ENCODE measurements at regions not wholly inside any gene's neighbourhood (a gene's known extent, or its start where the extent isn't known, plus 50 kb on each side); places are given as distances from the start of the nearest gene placed in this dataset.

DNA sequence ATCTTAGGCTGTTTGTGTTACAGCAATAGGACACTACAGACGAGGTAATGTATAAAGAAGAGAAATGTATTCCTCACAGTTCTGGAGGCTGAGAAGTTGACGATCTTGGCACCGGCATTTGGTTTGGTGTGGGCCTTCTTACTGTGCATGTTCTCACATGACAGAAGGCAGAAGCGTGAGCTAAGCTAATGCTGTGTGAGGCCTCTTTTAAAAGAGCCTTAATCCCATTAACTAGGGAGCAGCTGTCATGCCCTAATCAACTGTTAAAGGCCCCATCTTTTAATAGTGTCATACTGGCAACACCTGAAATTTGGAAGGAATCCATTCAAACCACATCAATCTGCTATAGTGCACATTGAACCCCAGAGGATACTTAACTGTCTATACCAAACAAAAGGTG, 992.9 kb downstream of the GALC start:
- no peaks in the 10 kb centered on the region for H4K20me1 ChIP-seq
- H3K36me3 ChIP-seq: no peaks in the 10 kb centered on the region
- H3K9me3 ChIP-seq (replicated peaks in 1 of 11): no peaks in the 10 kb centered on the region
- H3K4me2 ChIP-seq: no peak overlapping the region
- no peaks in the 10 kb centered on the region for H3K4me1 ChIP-seq
- H3K27me3 ChIP-seq: no peaks in the 10 kb centered on the region
- no peak overlapping the region for H3K27ac ChIP-seq
- H3K4me3 ChIP-seq: no peak overlapping the region
- no peak for TF ChIP-seq Cebpa-rat (IDR thresholded peaks at IDR 0.05)
- H3K9ac ChIP-seq: no peak overlapping the region

DNA sequence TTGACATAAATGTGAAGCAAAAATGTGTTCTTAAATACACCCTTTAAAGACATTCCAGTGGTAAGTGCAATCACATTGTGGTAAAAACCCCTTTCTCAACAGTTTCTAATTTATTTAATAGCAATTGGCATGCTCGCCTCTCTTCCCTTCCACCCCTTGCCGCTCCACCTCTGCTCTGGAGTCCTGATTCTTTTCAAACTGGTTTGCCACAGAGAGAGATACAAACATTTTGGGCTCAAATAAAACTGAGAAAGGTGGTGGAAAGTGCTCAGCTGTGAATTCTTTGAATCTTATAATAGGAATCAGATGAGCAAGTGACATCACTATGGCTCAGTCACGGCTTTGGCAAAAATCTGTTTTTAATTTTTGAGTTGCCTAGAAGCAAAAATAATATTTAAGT, 993.9 kb downstream of the GALC start:
- Histone ChIP-seq H3K4me1 (no peaks in the 10 kb centered on the region), H3K27ac (no peak overlapping the region), H4K20me1 (no peaks in the 10 kb centered on the region), H3K36me3 (no peaks in the 10 kb centered on the region), H3K9me3 (replicated peaks in 1 of 11) (no peaks in the 10 kb centered on the region), H3K9ac (no peak overlapping the region), H3K4me2 (no peak overlapping the region), H3K4me3 (no peak overlapping the region), H3K27me3 (no peaks in the 10 kb centered on the region)
- no peak for TF ChIP-seq Cebpa-rat (IDR thresholded peaks at IDR 0.05)

DNA sequence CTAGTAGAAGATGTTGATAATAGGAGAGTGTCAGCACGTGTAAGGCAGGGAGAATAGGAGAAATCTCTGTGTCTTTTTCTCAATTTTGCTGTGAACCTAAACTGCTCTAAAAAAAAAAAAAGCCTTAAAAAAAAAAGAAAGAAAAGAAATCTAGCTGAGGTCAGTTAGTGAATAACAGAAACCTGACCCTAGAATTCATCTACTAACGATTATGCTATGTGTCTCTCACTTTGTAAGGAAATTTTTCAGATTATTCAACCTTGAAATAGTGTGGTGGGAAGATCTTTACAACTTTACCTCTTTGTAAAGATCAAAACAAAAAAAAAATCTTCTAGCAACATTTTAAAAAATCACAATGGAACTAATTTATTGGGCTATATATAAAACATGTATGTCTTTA, 995.7 kb downstream of the GALC start:
- Histone ChIP-seq H3K4me2 (no peak overlapping the region), H3K9ac (no peak overlapping the region), H3K36me3 (no peaks in the 10 kb centered on the region), H3K27ac (no peak overlapping the region), H3K4me3 (no peak overlapping the region), H3K27me3 (no peaks in the 10 kb centered on the region), H4K20me1 (no peaks in the 10 kb centered on the region), H3K4me1 (no peaks in the 10 kb centered on the region), H3K9me3 (replicated peaks in 1 of 11) (no peaks in the 10 kb centered on the region)
- no peak for TF ChIP-seq Cebpa-rat (IDR thresholded peaks at IDR 0.05)

DNA sequence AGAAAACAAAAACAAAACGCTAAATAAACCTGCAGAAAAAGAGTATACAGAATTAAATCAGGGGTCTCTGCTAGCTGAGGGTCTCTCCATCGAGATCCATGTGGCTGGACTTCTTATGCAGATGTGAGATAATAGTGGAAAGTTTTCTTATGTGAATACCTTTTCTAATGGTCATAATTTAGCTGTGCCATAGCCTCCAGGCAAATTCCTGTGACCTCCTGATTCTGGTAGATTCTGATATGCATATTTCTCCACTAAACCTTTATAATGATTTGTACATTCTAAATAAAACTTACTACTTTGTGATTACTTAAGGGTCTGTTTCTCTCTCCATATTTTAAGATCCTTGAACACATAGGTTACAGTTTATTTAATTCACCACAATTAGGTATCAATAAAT, 1002.6 kb downstream of the GALC start:
- no peaks in the 10 kb centered on the region for H3K9me3 ChIP-seq (replicated peaks in 1 of 11)
- no peak overlapping the region for H3K4me3 ChIP-seq
- H3K4me1 ChIP-seq: no peaks in the 10 kb centered on the region
- TF ChIP-seq Cebpa-rat (IDR thresholded peaks at IDR 0.05): no peak
- H3K36me3 ChIP-seq: no peaks in the 10 kb centered on the region
- H3K27ac ChIP-seq: no peak overlapping the region
- no peak overlapping the region for H3K4me2 ChIP-seq
- H3K9ac ChIP-seq: no peak overlapping the region
- H3K27me3 ChIP-seq: no peaks in the 10 kb centered on the region
- H4K20me1 ChIP-seq: no peaks in the 10 kb centered on the region

DNA sequence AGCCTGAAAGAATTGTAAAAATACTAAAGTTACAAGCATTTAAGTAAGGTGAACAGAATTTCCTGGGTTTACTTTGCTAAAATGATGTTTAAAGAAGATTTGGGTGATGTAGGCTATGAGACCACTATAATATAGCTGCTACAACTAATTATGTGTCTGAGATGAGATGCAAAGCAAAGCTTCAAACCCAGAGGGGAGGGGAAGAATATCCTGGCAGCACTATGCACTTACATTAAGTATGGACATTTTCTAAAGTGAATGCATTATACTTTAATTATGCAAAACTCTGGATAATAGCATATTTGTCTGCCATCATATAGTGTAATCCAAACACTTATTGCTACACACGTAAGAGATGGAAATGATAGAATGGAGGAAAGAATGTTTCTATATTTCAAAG, 1003.7 kb downstream of the GALC start:
- Histone ChIP-seq H3K27me3 (no peaks in the 10 kb centered on the region), H3K27ac (no peak overlapping the region)

DNA sequence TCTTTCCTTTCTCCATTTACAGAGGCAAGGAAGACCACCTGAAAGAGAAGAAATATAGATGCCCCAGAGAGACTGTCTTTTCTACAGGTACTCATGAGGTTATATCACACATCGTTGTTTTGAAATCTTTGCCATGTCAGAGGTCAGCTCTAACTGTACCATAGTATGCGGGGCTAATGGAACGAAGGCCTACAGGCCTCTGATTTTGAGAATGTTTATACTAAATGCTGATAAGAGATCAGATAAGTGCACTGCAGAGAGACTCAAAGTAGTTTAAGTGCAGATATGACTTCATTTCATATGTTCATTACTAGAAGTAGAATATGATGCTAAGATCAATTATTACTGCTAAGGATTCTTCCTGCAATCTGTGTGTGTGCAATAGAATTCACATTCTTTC, 1005.0 kb downstream of the GALC start:
- Histone ChIP-seq H3K9me3 (replicated peaks in 1 of 11) (no peaks in the 10 kb centered on the region), H3K4me1 (no peaks in the 10 kb centered on the region)
- TF ChIP-seq Cebpa-rat (IDR thresholded peaks at IDR 0.05): no peak

More for the DNA sequence above, 1003.7 kb downstream of the GALC start:
- no peak overlapping the region for H3K9ac ChIP-seq
- H3K4me3 ChIP-seq: no peak overlapping the region
- no peaks in the 10 kb centered on the region for H3K9me3 ChIP-seq (replicated peaks in 1 of 11)
- H3K36me3 ChIP-seq: no peaks in the 10 kb centered on the region
- no peaks in the 10 kb centered on the region for H4K20me1 ChIP-seq
- TF ChIP-seq Cebpa-rat (IDR thresholded peaks at IDR 0.05): no peak
- H3K4me2 ChIP-seq: no peak overlapping the region
- no peaks in the 10 kb centered on the region for H3K4me1 ChIP-seq

DNA sequence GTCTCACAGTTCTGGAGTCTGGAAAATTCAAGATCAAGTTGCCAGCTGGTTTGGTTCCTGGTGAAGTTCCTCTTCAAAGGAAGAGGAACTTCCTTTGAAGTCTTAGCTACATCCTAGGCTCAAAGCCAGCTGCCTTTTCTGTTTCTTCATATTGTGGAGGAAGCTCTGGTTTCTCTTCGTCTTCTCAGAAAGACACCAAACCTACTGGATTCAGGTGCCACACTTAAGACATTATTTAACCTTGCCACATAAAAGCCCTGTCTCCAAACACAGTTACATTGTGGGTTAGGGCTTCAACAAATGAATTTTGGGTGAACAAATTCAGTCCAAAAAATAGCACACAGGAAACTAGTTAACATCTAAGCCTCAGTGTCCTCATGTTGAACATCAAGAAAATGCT, 1019.8 kb downstream of the GALC start:
- Histone ChIP-seq H3K9ac (no peak overlapping the region), H3K4me3 (no peak overlapping the region), H3K4me2 (no peak overlapping the region), H3K27ac (no peak overlapping the region), H4K20me1 (no peaks in the 10 kb centered on the region), H3K9me3 (replicated peaks in 1 of 11) (peaks cover 20 to 41% (median 30%) of the 10 kb centered on the region in 11 experiments; a peak in 21 of 22 replicates), H3K4me1 (no peaks in the 10 kb centered on the region), H3K27me3 (no peaks in the 10 kb centered on the region), H3K36me3 (no peaks in the 10 kb centered on the region)
- no peak for TF ChIP-seq Cebpa-rat (IDR thresholded peaks at IDR 0.05)

More for the DNA sequence above, 1005.0 kb downstream of the GALC start:
- H3K36me3 ChIP-seq: no peaks in the 10 kb centered on the region
- no peak overlapping the region for H3K4me2 ChIP-seq
- H4K20me1 ChIP-seq: no peaks in the 10 kb centered on the region
- H3K27me3 ChIP-seq: no peaks in the 10 kb centered on the region
- H3K9ac ChIP-seq: no peak overlapping the region
- H3K27ac ChIP-seq: no peak overlapping the region
- H3K4me3 ChIP-seq: no peak overlapping the region

DNA sequence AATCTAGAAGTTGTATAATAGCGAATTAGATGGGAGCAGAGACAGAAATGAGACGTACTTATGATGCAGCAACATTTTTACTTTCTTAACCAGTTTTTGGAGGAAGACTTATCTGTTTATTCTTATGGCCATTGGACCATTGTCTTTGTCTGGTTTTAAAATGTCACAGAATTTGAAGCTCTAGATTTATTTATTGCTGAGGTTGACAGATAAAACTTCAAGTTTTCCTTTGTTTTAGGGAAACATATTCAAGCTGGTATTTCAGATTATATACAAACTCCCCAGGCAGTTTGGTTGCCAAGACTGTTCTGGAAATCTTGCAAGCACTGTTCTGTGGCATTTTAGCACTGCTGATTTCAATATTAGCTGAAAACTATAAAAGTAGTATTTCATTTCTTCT, 1021.7 kb downstream of the GALC start:
- no peaks in the 10 kb centered on the region for H3K36me3 ChIP-seq
- H3K4me1 ChIP-seq: no peaks in the 10 kb centered on the region
- no peak overlapping the region for H3K4me3 ChIP-seq
- H3K27ac ChIP-seq: no peak overlapping the region
- no peaks in the 10 kb centered on the region for H3K27me3 ChIP-seq
- no peak for TF ChIP-seq Cebpa-rat (IDR thresholded peaks at IDR 0.05)
- no peaks in the 10 kb centered on the region for H4K20me1 ChIP-seq
- H3K9me3 ChIP-seq (replicated peaks in 1 of 11): peaks cover 18 to 30% (median 24%) of the 10 kb centered on the region in 11 experiments; a peak in 21 of 22 replicates
- no peak overlapping the region for H3K4me2 ChIP-seq
- H3K9ac ChIP-seq: no peak overlapping the region

DNA sequence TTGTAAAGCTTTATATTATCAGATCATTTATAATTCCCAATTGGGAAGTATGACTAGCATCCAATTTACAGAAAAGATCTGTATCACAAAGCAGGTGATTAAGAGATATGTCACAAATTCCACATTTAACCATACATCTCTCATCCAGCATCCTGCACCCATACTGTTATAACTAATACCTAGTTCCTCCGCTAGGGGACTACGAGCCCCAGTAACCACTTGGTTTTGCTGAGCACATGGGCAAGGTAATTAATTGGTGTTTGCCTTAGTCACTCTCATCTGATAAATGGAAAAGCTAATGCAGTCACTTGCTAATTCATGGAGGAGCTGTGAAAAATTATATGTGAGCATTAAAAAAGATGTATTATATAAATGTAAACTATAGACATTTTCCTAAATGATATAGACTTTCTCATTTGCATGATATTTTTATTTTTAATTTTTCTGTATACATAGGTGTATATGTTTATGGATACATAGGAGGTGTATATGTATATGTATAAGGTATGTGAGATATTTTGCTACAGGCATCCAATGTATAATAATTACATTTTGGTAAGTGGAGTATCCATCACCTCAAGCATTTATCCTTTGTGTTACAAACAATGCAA, 1031.8 kb downstream of the GALC start:
- Histone ChIP-seq H3K9me3 (replicated peaks in 1 of 11) (peaks cover 0 to 11% (median 7%) of the 10 kb centered on the region in 11 experiments; a peak in 8 of 22 replicates), H3K4me3 (no peak overlapping the region), H3K27me3 (no peaks in the 10 kb centered on the region), H3K27ac (no peak overlapping the region), H3K36me3 (no peaks in the 10 kb centered on the region), H4K20me1 (no peaks in the 10 kb centered on the region), H3K4me2 (no peak overlapping the region), H3K9ac (no peak overlapping the region), H3K4me1 (no peaks in the 10 kb centered on the region)
- no peak for TF ChIP-seq Cebpa-rat (IDR thresholded peaks at IDR 0.05)

DNA sequence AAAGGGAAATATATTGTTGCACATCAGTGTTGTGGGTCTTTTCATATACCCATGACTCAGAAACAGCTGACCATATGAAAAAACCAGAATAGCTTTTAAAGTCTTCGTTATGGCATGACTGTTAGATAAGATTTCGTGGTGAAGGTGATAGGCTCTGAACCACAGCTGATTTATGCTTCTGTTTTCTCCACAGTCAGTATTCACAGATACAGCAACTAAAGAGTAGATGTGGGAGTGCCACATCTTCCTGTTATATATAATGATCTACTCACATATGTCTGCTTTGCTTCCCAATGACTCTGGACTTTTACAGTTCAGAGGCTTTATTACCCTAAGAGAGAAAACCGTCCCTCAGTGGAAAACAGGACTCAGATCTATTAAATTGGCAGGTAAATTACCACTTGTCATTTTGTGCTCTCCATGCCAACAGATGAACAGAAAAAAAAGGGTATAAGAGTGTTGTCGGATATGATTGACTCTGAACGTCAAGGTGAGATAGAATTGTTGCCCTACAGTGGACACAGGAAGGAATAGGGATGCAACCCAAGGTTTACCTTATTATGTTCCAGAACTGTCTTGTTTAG, 1037.1 kb downstream of the GALC start:
- H3K27me3 ChIP-seq: no peaks in the 10 kb centered on the region
- H3K27ac ChIP-seq: no peak overlapping the region
- H3K4me1 ChIP-seq: no peaks in the 10 kb centered on the region
- H3K4me2 ChIP-seq: no peak overlapping the region
- no peak overlapping the region for H3K9ac ChIP-seq
- no peak overlapping the region for H3K4me3 ChIP-seq
- H3K36me3 ChIP-seq: no peaks in the 10 kb centered on the region
- H3K9me3 ChIP-seq (replicated peaks in 1 of 11): peaks cover 0 to 4% (median 0%) of the 10 kb centered on the region in 11 experiments; a peak in 1 of 22 replicates
- H4K20me1 ChIP-seq: no peaks in the 10 kb centered on the region
- no peak for TF ChIP-seq Cebpa-rat (IDR thresholded peaks at IDR 0.05)
